ENCODE measurements at regions not wholly inside any gene's neighbourhood (a gene's known extent, or its start where the extent isn't known, plus 50 kb on each side); places are given as distances from the start of the nearest gene placed in this dataset.

- Histone ChIP-seq H3K4me1 (no peaks in the 10 kb centered on the region), H3K27me3 (no peaks in the 10 kb centered on the region), H3K36me3 (no peaks in the 10 kb centered on the region), H3K4me3 (no peak overlapping the region), H3K27ac (no peak overlapping the region), H3K9me3 (no peaks in the 10 kb centered on the region)
- no peak for DNase-seq
- TF ChIP-seq POLR2A (IDR thresholded peaks at IDR 0.05) (no peak), CTCF (IDR thresholded peaks at IDR 0.05) (no peak)
- intact Hi-C loops (cut with DNase I; ENCODE audit: low total_unique reads): no loop called here
Measured at GRCh38 chr20:11098888-11099287, 425.1 kb upstream of the JAG1 start.

- DNase-seq: no peak
- Histone ChIP-seq H3K4me3 (no peak overlapping the region), H3K36me3 (no peaks in the 10 kb centered on the region), H3K9me3 (no peaks in the 10 kb centered on the region), H3K4me1 (no peaks in the 10 kb centered on the region), H3K27ac (no peak overlapping the region), H3K27me3 (no peaks in the 10 kb centered on the region)
- intact Hi-C loops (cut with DNase I; ENCODE audit: low total_unique reads): no loop called here
- TF ChIP-seq POLR2A (IDR thresholded peaks at IDR 0.05): no peak
- TF ChIP-seq CTCF (IDR thresholded peaks at IDR 0.05): no peak
Measured at GRCh38 chr20:11101243-11101642, 427.4 kb upstream of the JAG1 start.

DNA sequence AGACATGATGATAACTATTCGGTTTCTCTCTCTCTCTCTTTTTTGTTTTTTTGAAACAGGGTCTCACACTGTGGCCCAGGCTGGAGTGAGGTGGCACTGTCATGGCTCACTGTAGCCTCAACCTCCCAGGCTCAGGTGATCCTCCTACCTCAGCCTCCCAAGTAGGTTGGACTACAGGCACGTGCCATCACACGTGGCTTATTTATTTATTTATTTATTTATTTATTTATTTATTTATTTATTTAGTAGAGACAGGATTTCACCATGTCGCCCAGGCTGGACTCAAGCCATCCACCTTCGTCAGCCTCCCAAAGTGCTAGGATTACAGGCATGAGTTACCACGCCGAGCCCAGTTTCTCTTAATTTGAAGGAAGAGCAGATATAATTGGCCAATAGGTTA lies 427.9 kb upstream of the JAG1 start:
- Histone ChIP-seq H3K4me3 (no peak overlapping the region), H3K4me1 (no peaks in the 10 kb centered on the region), H3K27ac (no peak overlapping the region), H3K36me3 (no peaks in the 10 kb centered on the region), H3K9me3 (no peaks in the 10 kb centered on the region), H3K27me3 (no peaks in the 10 kb centered on the region)
- intact Hi-C loops (cut with DNase I; ENCODE audit: low total_unique reads): no loop called here
- DNase-seq: no peak
- no peak for TF ChIP-seq CTCF (IDR thresholded peaks at IDR 0.05)

- Histone ChIP-seq H3K27ac (no peak overlapping the region), H3K27me3 (no peaks in the 10 kb centered on the region), H3K4me1 (no peaks in the 10 kb centered on the region), H3K9me3 (no peaks in the 10 kb centered on the region), H3K36me3 (no peaks in the 10 kb centered on the region), H3K4me3 (no peak overlapping the region)
- TF ChIP-seq CTCF (IDR thresholded peaks at IDR 0.05): no peak
- no peak for TF ChIP-seq POLR2A (IDR thresholded peaks at IDR 0.05)
- intact Hi-C loops (cut with DNase I; ENCODE audit: low total_unique reads): no loop called here
- no peak for DNase-seq
Measured at GRCh38 chr20:11103866-11104265, 430.1 kb upstream of the JAG1 start.

DNA sequence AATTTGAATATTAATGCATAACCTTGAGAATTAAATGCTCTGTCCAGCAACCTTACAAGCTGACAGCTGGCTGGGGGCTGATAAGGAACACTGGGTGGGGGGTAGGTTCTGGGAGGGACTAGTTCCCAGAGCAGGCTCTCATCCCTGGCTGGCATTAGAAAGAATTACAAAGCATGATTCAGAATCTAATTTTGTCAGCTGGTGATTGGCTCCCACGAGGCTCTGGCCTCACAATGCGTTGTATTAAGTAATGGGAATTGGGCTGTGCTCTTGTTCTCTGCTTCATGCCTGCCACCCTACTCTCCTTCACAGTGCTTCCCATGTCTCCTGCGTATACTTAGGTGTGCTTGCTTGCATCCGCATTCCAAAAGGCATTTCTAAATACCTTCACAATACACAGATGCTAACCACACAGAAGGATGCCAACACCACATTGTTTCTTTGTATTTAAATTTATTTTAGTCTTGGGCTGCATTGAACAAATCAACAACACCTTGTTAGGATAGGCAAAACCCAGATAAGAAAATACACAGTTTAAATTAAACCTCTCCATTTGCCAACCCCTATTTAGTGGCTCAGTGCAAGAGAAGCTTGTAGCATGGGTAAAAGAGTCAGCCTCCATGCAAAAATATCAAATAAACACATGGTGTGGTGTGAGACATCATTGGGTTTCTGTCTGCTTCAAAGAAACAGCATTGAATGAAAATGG lies 434.5 kb upstream of the JAG1 start:
- DNase-seq: no peak
- Histone ChIP-seq H3K4me1 (no peaks in the 10 kb centered on the region), H3K36me3 (no peaks in the 10 kb centered on the region), H3K4me3 (no peak overlapping the region), H3K27me3 (no peaks in the 10 kb centered on the region), H3K27ac (no peak overlapping the region), H3K9me3 (no peaks in the 10 kb centered on the region)
- TF ChIP-seq POLR2A (IDR thresholded peaks at IDR 0.05) (no peak), CTCF (IDR thresholded peaks at IDR 0.05) (no peak)
- intact Hi-C loops (cut with DNase I; ENCODE audit: low total_unique reads): no loop called here

All from uterus (tissue), 3 donors.